ENCODE measurements at regions not wholly inside any gene's neighbourhood (a gene's known extent, or its start where the extent isn't known, plus 50 kb on each side); places are given as distances from the start of the nearest gene placed in this dataset.
A peak's percentile ranks its signal among the peaks of the same experiment; 100 is the strongest.

- TF ChIP-seq BCL11A (tag by site-specific recombination; IDR thresholded peaks at IDR 0.05; ENCODE audit: low read depth) = no peak
- no peak for TF ChIP-seq ZNF664 (tag by site-specific recombination; IDR thresholded peaks at IDR 0.05)
- TF ChIP-seq ZNF530 (tag by site-specific recombination; IDR thresholded peaks at IDR 0.05; ENCODE audit: low read depth) = no peak
- TF ChIP-seq, protein P1, sequence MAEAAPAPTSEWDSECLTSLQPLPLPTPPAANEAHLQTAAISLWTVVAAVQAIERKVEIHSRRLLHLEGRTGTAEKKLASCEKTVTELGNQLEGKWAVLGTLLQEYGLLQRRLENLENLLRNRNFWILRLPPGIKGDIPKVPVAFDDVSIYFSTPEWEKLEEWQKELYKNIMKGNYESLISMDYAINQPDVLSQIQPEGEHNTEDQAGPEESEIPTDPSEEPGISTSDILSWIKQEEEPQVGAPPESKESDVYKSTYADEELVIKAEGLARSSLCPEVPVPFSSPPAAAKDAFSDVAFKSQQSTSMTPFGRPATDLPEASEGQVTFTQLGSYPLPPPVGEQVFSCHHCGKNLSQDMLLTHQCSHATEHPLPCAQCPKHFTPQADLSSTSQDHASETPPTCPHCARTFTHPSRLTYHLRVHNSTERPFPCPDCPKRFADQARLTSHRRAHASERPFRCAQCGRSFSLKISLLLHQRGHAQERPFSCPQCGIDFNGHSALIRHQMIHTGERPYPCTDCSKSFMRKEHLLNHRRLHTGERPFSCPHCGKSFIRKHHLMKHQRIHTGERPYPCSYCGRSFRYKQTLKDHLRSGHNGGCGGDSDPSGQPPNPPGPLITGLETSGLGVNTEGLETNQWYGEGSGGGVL (tag by site-specific recombination; IDR thresholded peaks at IDR 0.05) = peak; percentile 54
- no peak for TF ChIP-seq PBX3 (CRISPR knock-in tag; IDR thresholded peaks at IDR 0.05)
- no peak for TF ChIP-seq RBAK (tag by site-specific recombination; IDR thresholded peaks at IDR 0.05)
- no peak for TF ChIP-seq ZNF449 (tag by site-specific recombination; IDR thresholded peaks at IDR 0.05)
- no peak for TF ChIP-seq CTCF (tag by site-specific recombination; IDR thresholded peaks at IDR 0.05)
- TF ChIP-seq REST (tag by site-specific recombination; IDR thresholded peaks at IDR 0.05) = no peak
These were observed 126.6 kb upstream of the CAMK1G start for GRCh38 chr1:209456878-209457277.
